IMR-90 (cell line): ENCODE measurements at regions not wholly inside any gene's neighbourhood (a gene's known extent, or its start where the extent isn't known, plus 50 kb on each side); places are given as distances from the start of the nearest gene placed in this dataset.

ENCODE experiments used
- ATAC-seq: fragments of 200-7000 bp; cut with Tn5 transposase; 2 replicates; pipeline ENCODE4 v1.9.1; 2020; ENCODE audit warnings: low read depth, mild to moderate bottlenecking, moderate library complexity
- BruUV-seq: library from RNA; stranded (reverse); fragments of 400-500 nt; replicated peaks from 2 replicates; lab custom pipeline; 2021; lab: Mats Ljungman, UMichigan
- CTCF ChIA-PET: fragments of 300-600 bp; formaldehyde crosslinking; extraction: SDS; loops from one replicate; lab custom pipeline; 2021; ENCODE audit warnings: antibody characterized with exemption; lab: Yijun Ruan, JAX
- POLR2A ChIA-PET: fragments of 300-600 bp; sonication (Branson Sonifier 250); formaldehyde crosslinking; loops from one replicate; lab custom pipeline; 2022; ENCODE audit warnings: antibody characterized with exemption; ENCODE audit not compliant: unreplicated experiment; lab: Charles Lee
- DNase-seq: peaks from one replicate; pipeline ENCODE4 v3.0.0; 2013
- H2AFZ ChIP-seq: replicated peaks from 2 replicates; pipeline ENCODE3; 2013; ENCODE audit warnings: low read length, mild to moderate bottlenecking; ENCODE audit not compliant: poor library complexity
- H2AK5ac ChIP-seq: 2 replicates; pipeline ENCODE4 v1.6.1; 2013; ENCODE audit warnings: low read depth, low read length, inconsistent platforms
- H2AK9ac ChIP-seq: replicated peaks from 2 replicates; pipeline ENCODE3; 2013; ENCODE audit warnings: mild to moderate bottlenecking, low read depth, low read length, moderate library complexity; ENCODE audit not compliant: poor library complexity
- H2BK120ac ChIP-seq: 2 replicates; pipeline ENCODE4 v1.6.1; 2013; ENCODE audit warnings: low read depth, low read length, inconsistent platforms
- H2BK15ac ChIP-seq: 3 replicates; pipeline ENCODE4 v1.6.1; 2013; ENCODE audit warnings: low read depth, low read length, inconsistent platforms
- H2BK20ac ChIP-seq: 2 replicates; pipeline ENCODE4 v1.6.1; 2013; ENCODE audit warnings: low read depth, mild to moderate bottlenecking, inconsistent platforms, low read length, moderate library complexity
- H2BK5ac ChIP-seq: 2 replicates; pipeline ENCODE4 v1.6.1; 2013; ENCODE audit warnings: mild to moderate bottlenecking, low read depth, low read length, inconsistent platforms; ENCODE audit not compliant: poor library complexity, severe bottlenecking
- H3K14ac ChIP-seq: replicated peaks from 2 replicates; pipeline ENCODE4 v1.6.1; 2013; ENCODE audit warnings: low read depth, low read length, inconsistent platforms
- H3K18ac ChIP-seq: 2 replicates; pipeline ENCODE4 v1.6.1; 2013; ENCODE audit warnings: low read depth, low read length, control low read depth
- H3K23ac ChIP-seq: 2 replicates; pipeline ENCODE4 v1.6.1; 2013; ENCODE audit warnings: low read depth, low read length, inconsistent platforms
- H3K27ac ChIP-seq: 2 replicates; pipeline ENCODE4 v1.5.1; 2013; ENCODE audit warnings: mild to moderate bottlenecking, control low read depth, low read length; ENCODE audit not compliant: insufficient read depth
- H3K27me3 ChIP-seq: 2 replicates; pipeline ENCODE4 v1.6.1; 2013; ENCODE audit warnings: low read length; ENCODE audit not compliant: control insufficient read depth, insufficient read depth
- H3K36me3 ChIP-seq: 2 replicates; pipeline ENCODE4 v1.6.1; 2013; ENCODE audit warnings: low read length, mixed read lengths; ENCODE audit not compliant: control insufficient read depth, insufficient read depth
- H3K4ac ChIP-seq: 2 replicates; pipeline ENCODE4 v1.6.1; 2013; ENCODE audit warnings: low read depth, low read length, inconsistent platforms
- H3K4me1 ChIP-seq: 2 replicates; pipeline ENCODE4 v1.6.1; 2013; ENCODE audit warnings: low read length, mixed read lengths; ENCODE audit not compliant: control insufficient read depth, insufficient read depth
- H3K4me2 ChIP-seq: 2 replicates; pipeline ENCODE4 v1.6.1; 2013; ENCODE audit warnings: low read depth, mild to moderate bottlenecking, control low read depth, low read length, moderate library complexity
- H3K4me3 ChIP-seq: 2 replicates; pipeline ENCODE4 v1.5.1; 2013; ENCODE audit warnings: low read depth, mild to moderate bottlenecking, control low read depth, low read length, moderate library complexity; ENCODE audit not compliant: insufficient read depth
- H3K56ac ChIP-seq: 2 replicates; pipeline ENCODE4 v1.6.1; 2013; ENCODE audit warnings: low read length, inconsistent platforms; ENCODE audit not compliant: insufficient read depth; ENCODE audit errors: extremely low read depth
- H3K79me1 ChIP-seq, 2 experiments: 2 replicates each; pipeline ENCODE4 v1.6.1; 2013; ENCODE audit warnings: low read length in 2 of 2, inconsistent platforms in 1 of 2, low read depth in 1 of 2
- H3K9ac ChIP-seq: 2 replicates; pipeline ENCODE4 v1.6.1; 2013; ENCODE audit warnings: low read depth, low read length, control low read depth
- H3K9me1 ChIP-seq: 2 replicates; pipeline ENCODE4 v1.6.1; 2013; ENCODE audit warnings: low read length, inconsistent platforms; ENCODE audit not compliant: insufficient read depth
- H3K9me3 ChIP-seq: 2 replicates; pipeline ENCODE4 v1.6.1; 2013; ENCODE audit warnings: low read length; ENCODE audit not compliant: control insufficient read depth, insufficient read depth
- H4K20me1 ChIP-seq: 2 replicates; pipeline ENCODE4 v1.6.1; 2013; ENCODE audit warnings: low read length, inconsistent platforms; ENCODE audit not compliant: insufficient read depth
- H4K5ac ChIP-seq: 2 replicates; pipeline ENCODE4 v1.6.1; 2013; ENCODE audit warnings: mild to moderate bottlenecking, low read depth, low read length, control low read depth
- H4K8ac ChIP-seq, 2 experiments: 2 replicates each; pipeline ENCODE4 v1.6.1; 2013; ENCODE audit warnings: low read depth in 2 of 2, low read length in 2 of 2, control low read depth in 1 of 2, inconsistent platforms in 1 of 2
- H4K91ac ChIP-seq: 2 replicates; pipeline ENCODE4 v1.6.1; 2013; ENCODE audit warnings: low read depth, low read length, inconsistent platforms; ENCODE audit not compliant: insufficient read depth
- BHLHE40 ChIP-seq: fragments of 150-350 bp; IDR thresholded peaks from 2 replicates; pipeline ENCODE4 v1.6.1; 2016; ENCODE audit warnings: mild to moderate bottlenecking, low read depth, low read length
- CEBPB ChIP-seq: IDR thresholded peaks from 2 replicates; pipeline ENCODE4 v1.6.1; 2012; ENCODE audit warnings: low read depth, low read length, improper control_type of control experiment
- CHD1 ChIP-seq: IDR thresholded peaks from 2 replicates; pipeline ENCODE4 v1.6.1; 2012; ENCODE audit warnings: low read depth, low read length, improper control_type of control experiment
- FOS ChIP-seq: fragments of 150-350 bp; IDR thresholded peaks from 2 replicates; pipeline ENCODE4 v1.6.1; 2016; ENCODE audit warnings: low read depth, low read length
- MAFK ChIP-seq: IDR thresholded peaks from 2 replicates; pipeline ENCODE4 v1.6.1; 2012; ENCODE audit warnings: low read depth, low read length, improper control_type of control experiment
- MAZ ChIP-seq: IDR thresholded peaks from 2 replicates; pipeline ENCODE4 v1.6.1; 2012; ENCODE audit warnings: low read depth, mild to moderate bottlenecking, low read length, improper control_type of control experiment, moderate library complexity, borderline replicate concordance
- MXI1 ChIP-seq: IDR thresholded peaks from 2 replicates; pipeline ENCODE4 v1.6.1; 2012; ENCODE audit warnings: low read depth, mild to moderate bottlenecking, low read length, moderate library complexity, borderline replicate concordance
- NFE2L2 ChIP-seq: fragments of 150-350 bp; IDR thresholded peaks from 2 replicates; pipeline ENCODE4 v1.6.1; 2016; ENCODE audit warnings: low read depth, mild to moderate bottlenecking, low read length
- POLR2A ChIP-seq: IDR thresholded peaks from 2 replicates; pipeline ENCODE4 v1.6.1; 2012; ENCODE audit warnings: mild to moderate bottlenecking, low read depth, low read length
- RAD21 ChIP-seq: IDR thresholded peaks from 2 replicates; pipeline ENCODE4 v1.6.1; 2012; ENCODE audit warnings: low read length, improper control_type of control experiment
- RCOR1 ChIP-seq: IDR thresholded peaks from 2 replicates; pipeline ENCODE4 v1.6.1; 2012; ENCODE audit warnings: mild to moderate bottlenecking, low read length, improper control_type of control experiment; ENCODE audit not compliant: insufficient replicate concordance
- RFX5 ChIP-seq: IDR thresholded peaks from 2 replicates; pipeline ENCODE4 v1.8.0; 2012; ENCODE audit warnings: low read depth, mild to moderate bottlenecking, low read length, moderate library complexity
- SMC3 ChIP-seq: fragments of 150-350 bp; IDR thresholded peaks from 2 replicates; pipeline ENCODE4 v1.6.1; 2016; ENCODE audit warnings: low read depth, mild to moderate bottlenecking, antibody characterized with exemption, low read length, moderate library complexity
- dilution Hi-C: fragments of 300-500 bp; cut with HindIII; formaldehyde crosslinking; loops from one replicate; pipeline ENCODE4 v1.14.3; 2018; ENCODE audit warnings: low sequenced_read_pairs; ENCODE audit not compliant: unreplicated experiment
- in situ Hi-C: fragments of 300-500 bp; cut with MboI; formaldehyde crosslinking; loops from 3 replicates; pipeline ENCODE4 v1.14.3; 2019; ENCODE audit warnings: low sequenced_read_pairs, inconsistent platforms, mixed read lengths
- intact Hi-C: fragments of 100-400 bp; cut with micrococcal nuclease; formaldehyde crosslinking; loops from 2 replicates; pipeline ENCODE4 v1.10.0; 2022
- TF ChIP-seq, protein P1 (sequence below): fragments of 150-350 bp; IDR thresholded peaks from 2 replicates; pipeline ENCODE4 v1.6.1; 2017; ENCODE audit warnings: mild to moderate bottlenecking, antibody characterized with exemption, low read length, low read depth
- TF ChIP-seq, protein P2 (sequence below): fragments of 150-350 bp; IDR thresholded peaks from 2 replicates; pipeline ENCODE4 v1.6.1; 2016; ENCODE audit warnings: low read depth, mild to moderate bottlenecking, low read length, moderate library complexity, borderline replicate concordance
- TF ChIP-seq, protein P3 (sequence below): conservative IDR thresholded peaks from 2 replicates; pipeline ENCODE4 v1.5.1; 2012; ENCODE audit warnings: mild to moderate bottlenecking, low read depth, low read length, improper control_type of control experiment

DNA sequence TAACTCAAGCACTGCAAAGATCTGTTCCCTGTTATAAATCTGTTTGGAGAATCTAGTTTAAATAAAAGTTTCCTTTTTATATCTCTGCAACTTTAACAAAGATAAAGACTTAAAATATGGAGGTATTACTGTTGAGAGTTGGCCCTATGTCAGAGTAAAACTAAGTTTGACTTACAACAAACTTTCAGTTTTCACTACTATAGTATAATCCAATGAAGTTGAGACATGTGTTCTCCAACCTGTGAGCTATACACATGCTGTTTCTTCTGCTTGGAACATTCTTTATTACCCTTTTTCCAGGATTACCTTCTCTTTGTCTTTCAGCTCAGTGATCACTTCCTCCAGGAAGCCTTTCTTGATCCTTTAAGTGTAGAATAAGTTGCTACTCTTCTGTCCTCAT is 1109.3 kb downstream of the MAT2B start:
- Histone ChIP-seq H4K8ac (no peak overlapping the region), H3K36me3 (no peaks in the 10 kb centered on the region), H2BK120ac (no peak overlapping the region), H3K9me1 (no peaks in the 10 kb centered on the region), H4K20me1 (no peaks in the 10 kb centered on the region), H3K79me1 (no peaks in the 10 kb centered on the region), H3K18ac (no peak overlapping the region), H3K4me1 (no peaks in the 10 kb centered on the region), H3K9ac (no peak overlapping the region), H2BK15ac (no peak overlapping the region), H3K4me3 (no peak overlapping the region), H4K5ac (no peak overlapping the region), H3K4ac (no peak overlapping the region), H4K91ac (no peak overlapping the region), H2AFZ (no peak overlapping the region), H3K56ac (no peak overlapping the region), H3K23ac (no peak overlapping the region), H2AK5ac (no peak overlapping the region), H3K14ac (no peak overlapping the region), H2BK20ac (no peak overlapping the region), H3K27me3 (no peaks in the 10 kb centered on the region), H3K4me2 (no peak overlapping the region), H2AK9ac (no peak overlapping the region), H3K9me3 (no peaks in the 10 kb centered on the region), H2BK5ac (no peak overlapping the region), H3K27ac (no peak overlapping the region)
- DNase-seq (no peak), ATAC-seq (no peak)
- POLR2A ChIA-PET, result no interaction called here
- in situ Hi-C loops, result no loop called here
- BruUV-seq, result no TSS peak
- dilution Hi-C loops, result no loop called here
- CTCF ChIA-PET, result no interaction called here
- intact Hi-C loops, result no loop called here
- TF ChIP-seq MAFK (no peak), RCOR1 (no peak), SMC3 (no peak), RAD21 (no peak), MXI1 (no peak), NFE2L2 (no peak), CEBPB (no peak), BHLHE40 (no peak), CHD1 (no peak), RFX5 (no peak), MAZ (no peak), POLR2A (no peak), FOS (no peak)
- TF ChIP-seq, protein P1, sequence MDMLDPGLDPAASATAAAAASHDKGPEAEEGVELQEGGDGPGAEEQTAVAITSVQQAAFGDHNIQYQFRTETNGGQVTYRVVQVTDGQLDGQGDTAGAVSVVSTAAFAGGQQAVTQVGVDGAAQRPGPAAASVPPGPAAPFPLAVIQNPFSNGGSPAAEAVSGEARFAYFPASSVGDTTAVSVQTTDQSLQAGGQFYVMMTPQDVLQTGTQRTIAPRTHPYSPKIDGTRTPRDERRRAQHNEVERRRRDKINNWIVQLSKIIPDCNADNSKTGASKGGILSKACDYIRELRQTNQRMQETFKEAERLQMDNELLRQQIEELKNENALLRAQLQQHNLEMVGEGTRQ, result no peak
- TF ChIP-seq, protein P2, sequence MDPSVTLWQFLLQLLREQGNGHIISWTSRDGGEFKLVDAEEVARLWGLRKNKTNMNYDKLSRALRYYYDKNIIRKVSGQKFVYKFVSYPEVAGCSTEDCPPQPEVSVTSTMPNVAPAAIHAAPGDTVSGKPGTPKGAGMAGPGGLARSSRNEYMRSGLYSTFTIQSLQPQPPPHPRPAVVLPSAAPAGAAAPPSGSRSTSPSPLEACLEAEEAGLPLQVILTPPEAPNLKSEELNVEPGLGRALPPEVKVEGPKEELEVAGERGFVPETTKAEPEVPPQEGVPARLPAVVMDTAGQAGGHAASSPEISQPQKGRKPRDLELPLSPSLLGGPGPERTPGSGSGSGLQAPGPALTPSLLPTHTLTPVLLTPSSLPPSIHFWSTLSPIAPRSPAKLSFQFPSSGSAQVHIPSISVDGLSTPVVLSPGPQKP, result no peak
- TF ChIP-seq, protein P3, sequence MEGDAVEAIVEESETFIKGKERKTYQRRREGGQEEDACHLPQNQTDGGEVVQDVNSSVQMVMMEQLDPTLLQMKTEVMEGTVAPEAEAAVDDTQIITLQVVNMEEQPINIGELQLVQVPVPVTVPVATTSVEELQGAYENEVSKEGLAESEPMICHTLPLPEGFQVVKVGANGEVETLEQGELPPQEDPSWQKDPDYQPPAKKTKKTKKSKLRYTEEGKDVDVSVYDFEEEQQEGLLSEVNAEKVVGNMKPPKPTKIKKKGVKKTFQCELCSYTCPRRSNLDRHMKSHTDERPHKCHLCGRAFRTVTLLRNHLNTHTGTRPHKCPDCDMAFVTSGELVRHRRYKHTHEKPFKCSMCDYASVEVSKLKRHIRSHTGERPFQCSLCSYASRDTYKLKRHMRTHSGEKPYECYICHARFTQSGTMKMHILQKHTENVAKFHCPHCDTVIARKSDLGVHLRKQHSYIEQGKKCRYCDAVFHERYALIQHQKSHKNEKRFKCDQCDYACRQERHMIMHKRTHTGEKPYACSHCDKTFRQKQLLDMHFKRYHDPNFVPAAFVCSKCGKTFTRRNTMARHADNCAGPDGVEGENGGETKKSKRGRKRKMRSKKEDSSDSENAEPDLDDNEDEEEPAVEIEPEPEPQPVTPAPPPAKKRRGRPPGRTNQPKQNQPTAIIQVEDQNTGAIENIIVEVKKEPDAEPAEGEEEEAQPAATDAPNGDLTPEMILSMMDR, result no peak
